Lower leg skin (tissue), 3 donors: ENCODE measurements at regions not wholly inside any gene's neighbourhood (a gene's known extent, or its start where the extent isn't known, plus 50 kb on each side); places are given as distances from the start of the nearest gene placed in this dataset.

ENCODE experiments used
- CTCF ChIP-seq, 3 donors: fragments of 450-650 bp; IDR thresholded peaks; one replicate each; pipeline ENCODE4 v1.5.1; 2016; ENCODE audit warnings: antibody characterized with exemption in 3 of 3, mild to moderate bottlenecking in 3 of 3, moderate library complexity in 2 of 3
- POLR2A ChIP-seq, 2 donors: fragments of 450-650 bp; IDR thresholded peaks; one replicate each; pipeline ENCODE4 v1.6.1; 2016 to 2017; ENCODE audit warnings: antibody characterized with exemption in 2 of 2, mild to moderate bottlenecking in 1 of 2, moderate library complexity in 1 of 2

GRCh38 chr1:239732770-239733169 lies 346.4 kb downstream of the CHRM3 start:
- TF ChIP-seq POLR2A (IDR thresholded peaks at IDR 0.05), result no peak
- TF ChIP-seq CTCF (IDR thresholded peaks at IDR 0.05), result no peak
